HT1080 (cell line): ENCODE measurements at regions not wholly inside any gene's neighbourhood (a gene's known extent, or its start where the extent isn't known, plus 50 kb on each side); places are given as distances from the start of the nearest gene placed in this dataset.

Experiments
- DNase-seq: peaks from one replicate; pipeline ENCODE4 v3.0.0-alpha.2; 2015; ENCODE audit warnings: low read depth

GRCh38 chr11:95692526-95693260 is 96.9 kb downstream of the FAM76B start:
- DNase-seq = no peak

DNA sequence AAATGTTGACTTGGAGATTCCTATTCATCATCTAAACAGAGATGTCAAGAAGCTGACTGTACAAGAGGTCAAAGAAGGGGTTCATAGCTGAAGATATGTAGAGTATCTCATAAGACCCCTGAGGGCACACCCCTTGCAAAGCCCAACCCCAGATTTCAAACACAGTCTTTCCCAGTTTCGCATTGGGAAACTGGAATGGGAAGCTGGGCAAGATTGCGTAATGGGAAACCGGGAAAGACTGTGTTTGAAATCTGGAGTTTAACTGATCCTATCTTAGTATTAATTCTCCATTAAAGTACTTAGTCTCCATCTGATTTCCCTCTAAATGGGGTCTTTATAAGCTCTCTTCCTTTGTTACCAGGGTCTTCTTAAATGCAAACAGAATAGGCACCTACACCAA is 99.5 kb downstream of the FAM76B start:
- no peak for DNase-seq

- no peak for DNase-seq
Measured at GRCh38 chr11:95688501-95689222, 100.9 kb downstream of the FAM76B start.

DNA sequence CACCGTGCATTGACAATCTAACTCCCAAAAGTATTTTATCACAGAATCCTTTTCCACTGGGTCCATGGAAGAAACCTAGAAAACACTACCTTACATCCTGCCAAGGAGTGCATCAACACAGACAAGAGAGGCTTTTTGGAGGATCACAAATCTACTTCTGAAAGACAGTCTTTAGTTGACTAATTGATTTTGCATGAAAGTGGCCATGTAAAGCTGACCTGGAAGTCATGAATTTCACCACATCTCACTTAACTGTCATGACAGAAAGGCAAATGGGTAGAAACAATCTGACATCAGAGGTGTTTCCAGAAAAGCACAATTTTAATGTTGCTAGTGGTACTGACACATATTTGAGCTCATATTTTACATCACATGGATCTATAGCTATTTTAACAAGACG is 101.6 kb downstream of the FAM76B start:
- DNase-seq = no peak

DNA sequence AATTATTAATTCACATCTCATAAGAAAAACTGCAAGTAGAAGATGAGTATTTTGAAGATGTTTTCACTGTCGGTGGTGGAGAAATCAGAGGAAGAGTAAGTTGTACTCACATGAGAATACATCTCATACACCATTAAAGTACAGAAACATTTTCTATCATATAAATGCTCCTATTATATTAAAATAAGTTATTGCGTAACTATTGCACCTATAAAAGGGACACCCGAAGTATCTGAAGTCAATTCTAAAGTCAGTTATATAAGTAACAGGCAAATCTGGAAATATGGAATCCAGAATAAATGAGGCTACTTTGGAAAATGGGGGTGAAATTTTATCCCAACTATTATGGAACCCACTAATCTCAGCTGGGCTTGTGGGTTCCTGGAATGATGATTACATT is 103.3 kb downstream of the FAM76B start:
- DNase-seq = no peak

DNA sequence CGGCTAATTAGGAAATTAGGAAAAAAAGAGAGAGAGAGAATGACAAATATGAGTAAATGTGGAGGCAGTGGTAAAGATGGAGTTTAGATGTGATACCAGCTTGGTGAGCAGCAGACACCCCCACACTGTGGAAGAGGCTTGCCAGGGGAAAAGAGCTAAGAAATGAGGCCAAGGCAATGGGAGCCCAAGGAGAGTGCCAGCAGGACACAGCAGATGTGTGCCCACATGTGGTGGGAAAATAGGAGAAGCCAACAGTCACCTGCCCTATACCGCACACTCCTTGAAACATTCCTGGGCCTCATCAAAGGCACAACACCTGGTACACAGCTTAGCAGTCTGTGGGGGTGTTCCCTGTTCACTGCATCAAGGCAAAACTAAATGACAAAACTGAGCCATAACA is 104.9 kb downstream of the FAM76B start:
- no peak for DNase-seq

GRCh38 chr11:95684170-95684569 is 105.4 kb downstream of the FAM76B start:
- DNase-seq = no peak

GRCh38 chr11:95682552-95682951 is 107.0 kb downstream of the FAM76B start:
- DNase-seq = no peak

- DNase-seq = peak; percentile 28
Measured at GRCh38 chr11:95680169-95680929, 109.2 kb downstream of the FAM76B start.

DNA sequence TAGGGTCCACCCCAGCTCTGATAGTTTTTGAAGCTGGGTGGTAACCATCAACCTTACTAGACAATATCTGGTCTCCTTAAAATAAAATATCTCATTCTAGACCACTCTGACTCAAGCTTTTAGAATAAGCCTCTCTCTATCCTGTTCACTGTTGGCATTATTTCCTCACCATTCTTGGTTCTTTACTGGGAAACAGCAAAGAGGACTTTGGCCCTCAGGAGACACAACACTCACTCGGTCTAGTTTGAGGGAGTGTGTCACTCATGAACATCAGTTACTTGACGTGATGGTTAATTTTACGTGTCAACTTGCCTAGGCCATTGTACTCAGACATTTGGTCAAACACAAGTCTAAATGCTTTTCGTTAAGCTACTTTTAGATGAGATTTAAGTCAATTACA is 110.6 kb downstream of the FAM76B start:
- no peak for DNase-seq

DNA sequence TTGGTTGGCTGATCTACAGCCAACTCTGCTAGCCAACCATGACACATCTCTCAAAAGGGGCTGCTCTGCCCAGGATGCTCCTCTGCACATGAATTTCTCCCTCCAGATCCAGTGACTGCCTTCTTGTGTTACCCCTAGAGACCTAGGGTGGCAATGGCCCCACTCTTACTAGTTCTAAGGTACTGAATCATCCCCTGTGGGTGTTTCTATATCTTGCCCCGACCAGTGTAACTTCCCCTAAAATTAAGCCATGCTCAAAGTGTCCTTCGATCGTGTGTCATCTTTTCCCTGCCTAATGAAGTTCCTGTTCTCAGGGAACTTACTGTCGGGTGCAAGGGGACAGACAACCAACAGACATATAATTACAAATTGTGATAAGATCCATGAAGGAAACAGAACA is 113.3 kb downstream of the FAM76B start:
- no peak for DNase-seq

- no peak for DNase-seq
Measured at GRCh38 chr11:95675585-95675984, 114.0 kb downstream of the FAM76B start.

- DNase-seq = no peak
Measured at GRCh38 chr11:95674657-95675358, 114.8 kb downstream of the FAM76B start.

DNA sequence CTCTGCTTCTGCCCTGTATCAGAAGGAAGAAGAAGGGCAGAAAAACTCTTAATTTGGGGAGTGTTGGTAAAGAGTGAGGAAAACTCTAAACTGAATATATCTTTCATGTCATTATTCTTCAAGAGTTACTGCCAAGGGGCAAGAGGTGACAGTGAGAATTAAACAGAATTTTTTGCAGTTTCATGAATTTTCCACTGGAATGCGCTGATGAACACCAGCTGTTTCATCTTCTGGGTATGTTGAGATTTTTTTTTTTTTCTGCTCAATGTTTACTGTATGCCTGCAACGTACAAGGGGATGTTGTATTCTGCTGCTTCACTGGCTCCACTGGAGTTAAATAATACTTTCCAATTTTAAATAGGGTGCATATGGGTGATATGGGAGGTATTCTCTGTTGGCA is 117.8 kb downstream of the FAM76B start:
- no peak for DNase-seq

DNA sequence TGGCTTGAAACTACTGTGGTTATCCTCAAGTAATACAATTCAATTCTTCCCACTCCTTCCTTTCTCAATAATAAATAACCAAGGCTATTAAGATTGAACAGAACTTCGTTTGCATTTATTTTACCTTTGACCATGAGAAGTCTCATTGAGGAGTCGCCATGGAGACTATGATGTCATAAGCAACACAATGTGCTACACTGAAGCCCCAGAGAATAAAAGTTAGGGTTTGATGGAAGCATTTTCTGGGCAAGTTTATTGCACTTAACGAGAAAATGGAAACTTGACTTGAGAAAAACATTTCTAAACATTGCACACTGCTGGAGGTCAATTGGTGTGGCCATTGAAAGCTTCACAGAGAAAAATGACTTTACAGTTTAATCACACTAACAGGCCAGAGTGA is 121.5 kb downstream of the FAM76B start:
- DNase-seq = no peak

GRCh38 chr11:95661162-95661561 is 128.4 kb downstream of the FAM76B start:
- no peak for DNase-seq

- no peak for DNase-seq
Measured at GRCh38 chr11:95660038-95660437, 129.5 kb downstream of the FAM76B start.

DNA sequence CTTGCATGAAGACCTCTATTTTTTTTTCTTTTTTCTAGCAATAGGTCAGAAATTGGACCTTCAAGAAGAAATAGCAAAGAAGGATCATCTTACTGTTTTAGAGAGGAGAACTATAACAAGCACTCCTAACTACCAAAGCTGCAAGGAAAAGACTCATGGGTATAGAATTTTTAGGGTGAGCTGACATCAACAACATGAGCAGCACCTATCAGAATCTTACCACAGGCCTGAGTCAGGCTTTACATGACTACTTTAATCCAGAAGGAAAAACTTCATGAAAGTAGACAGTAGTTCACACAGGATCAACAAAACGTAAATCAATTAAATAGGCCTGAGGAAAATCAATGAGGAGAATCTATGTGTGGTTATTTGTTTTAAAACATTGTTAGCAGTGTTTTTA is 130.5 kb downstream of the FAM76B start:
- DNase-seq = peak; percentile 58

- DNase-seq = no peak
Measured at GRCh38 chr11:95655536-95655935, 134.0 kb downstream of the FAM76B start.

DNA sequence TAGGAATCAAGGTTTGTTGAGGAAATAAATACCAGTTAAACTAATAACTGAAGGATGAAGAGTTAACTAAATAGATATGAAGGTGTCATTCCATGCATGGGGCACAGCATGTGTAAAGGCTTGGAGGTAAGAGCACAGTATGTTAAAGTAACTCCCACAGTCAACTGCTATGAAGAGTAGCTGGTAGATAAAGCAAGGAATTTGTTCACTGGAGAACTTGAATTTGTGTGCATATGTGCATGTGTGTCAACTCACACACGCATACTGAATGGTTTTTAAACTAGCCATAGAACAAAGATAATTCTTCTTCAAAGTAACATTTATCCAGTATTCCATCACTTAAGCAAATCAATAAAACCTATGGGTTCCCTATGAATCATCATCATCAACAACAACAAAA is 135.9 kb downstream of the FAM76B start:
- DNase-seq = no peak

DNA sequence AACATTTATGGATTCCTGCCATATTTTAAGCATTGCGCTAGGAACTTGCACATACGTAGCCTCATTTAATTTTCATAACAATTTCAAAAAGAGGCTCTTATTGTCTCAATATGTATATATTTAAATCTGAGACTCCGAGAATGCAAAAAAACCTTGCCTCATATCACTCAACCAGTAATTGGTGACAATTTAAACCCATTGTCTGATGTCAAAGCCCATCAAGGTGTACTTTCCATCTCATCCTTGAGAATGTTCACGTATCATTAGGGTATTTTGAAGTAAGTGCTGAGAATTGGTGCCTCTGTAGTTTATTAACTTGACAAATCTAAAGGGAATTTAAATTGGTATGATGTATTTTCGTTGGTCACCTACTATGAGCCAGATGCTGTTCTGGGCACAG is 136.5 kb downstream of the FAM76B start:
- no peak for DNase-seq

- DNase-seq = no peak
Measured at GRCh38 chr11:95652002-95652472, 137.5 kb downstream of the FAM76B start.
